HUES48 (cell line): ENCODE measurements at regions not wholly inside any gene's neighbourhood (a gene's known extent, or its start where the extent isn't known, plus 50 kb on each side); places are given as distances from the start of the nearest gene placed in this dataset.
"Not testable (repeated sequence)": the region's sequence is repeated elsewhere in the genome, so short reads cannot be mapped to it uniquely, and the experiment has no call there.

Source experiments
- H3K27ac ChIP-seq: one replicate; pipeline ENCODE4 v1.7.0; 2013; ENCODE audit warnings: low read depth, low read length, inconsistent platforms
- H3K27me3 ChIP-seq: 2 replicates; pipeline ENCODE4 v1.6.1; 2013; ENCODE audit warnings: mild to moderate bottlenecking, low read length; ENCODE audit not compliant: control insufficient read depth, insufficient read depth
- H3K36me3 ChIP-seq: 2 replicates; pipeline ENCODE4 v1.6.1; 2013; ENCODE audit warnings: low read length; ENCODE audit not compliant: control insufficient read depth, insufficient read depth
- H3K4me1 ChIP-seq: 2 replicates; pipeline ENCODE4 v1.6.1; 2013; ENCODE audit warnings: mild to moderate bottlenecking, low read length; ENCODE audit not compliant: control insufficient read depth, insufficient read depth
- H3K4me3 ChIP-seq: 2 replicates; pipeline ENCODE4 v1.5.1; 2013; ENCODE audit warnings: mild to moderate bottlenecking, low read depth, low read length
- H3K9ac ChIP-seq: 2 replicates; pipeline ENCODE4 v1.6.1; 2013; ENCODE audit warnings: mild to moderate bottlenecking, low read depth, low read length, moderate library complexity
- H3K9me3 ChIP-seq: 2 replicates; pipeline ENCODE4 v1.6.1; 2013; ENCODE audit warnings: low read length; ENCODE audit not compliant: control insufficient read depth, insufficient read depth

DNA sequence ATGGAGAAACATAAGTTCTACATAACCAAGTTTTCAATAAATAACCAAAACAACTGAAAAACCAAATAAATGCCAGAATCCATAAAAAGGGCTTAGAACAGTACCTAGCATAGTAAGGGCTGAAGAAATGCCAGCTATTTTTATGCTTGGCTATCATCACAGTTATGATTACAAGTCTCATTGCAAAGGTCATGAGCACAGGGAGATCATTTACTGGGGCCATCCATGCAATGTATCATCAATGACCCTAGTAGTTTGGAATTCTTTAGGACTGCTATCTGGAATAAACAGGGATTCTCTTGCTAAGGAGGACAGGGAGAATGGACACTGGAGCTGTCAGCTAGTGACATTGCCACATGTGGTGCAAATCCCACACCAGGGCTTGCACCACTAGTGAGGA lies 92.5 kb upstream of the NAP1L1 start:
- Histone ChIP-seq H3K27ac (no peak overlapping the region), H3K4me3 (no peak overlapping the region), H3K36me3 (no peaks in the 10 kb centered on the region), H3K9me3 (no peaks in the 10 kb centered on the region), H3K4me1 (no peaks in the 10 kb centered on the region), H3K9ac (no peak overlapping the region), H3K27me3 (no peaks in the 10 kb centered on the region)

DNA sequence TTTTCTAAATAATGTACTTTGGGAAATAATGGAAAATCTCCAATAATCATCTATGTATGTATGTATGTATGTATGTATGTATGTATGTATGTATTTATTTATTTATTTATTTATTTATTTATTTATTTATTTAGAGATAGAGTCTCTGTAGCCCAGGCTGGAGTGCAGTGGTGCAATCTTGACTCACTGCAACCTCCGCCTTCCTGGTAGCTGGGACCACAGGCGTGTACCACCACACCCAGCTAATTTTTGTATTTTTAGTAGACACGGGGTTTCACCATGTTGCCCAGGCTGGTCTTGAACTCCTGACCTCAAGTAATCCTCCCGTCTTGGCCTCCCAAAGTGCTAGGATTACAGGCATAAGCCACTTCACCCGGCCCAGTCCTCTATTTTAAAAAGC lies 91.5 kb upstream of the NAP1L1 start:
- not testable (repeated sequence) for H3K36me3 ChIP-seq, H3K9ac ChIP-seq, H3K4me1 ChIP-seq, H3K9me3 ChIP-seq, H3K27me3 ChIP-seq, H3K27ac ChIP-seq, H3K4me3 ChIP-seq

DNA sequence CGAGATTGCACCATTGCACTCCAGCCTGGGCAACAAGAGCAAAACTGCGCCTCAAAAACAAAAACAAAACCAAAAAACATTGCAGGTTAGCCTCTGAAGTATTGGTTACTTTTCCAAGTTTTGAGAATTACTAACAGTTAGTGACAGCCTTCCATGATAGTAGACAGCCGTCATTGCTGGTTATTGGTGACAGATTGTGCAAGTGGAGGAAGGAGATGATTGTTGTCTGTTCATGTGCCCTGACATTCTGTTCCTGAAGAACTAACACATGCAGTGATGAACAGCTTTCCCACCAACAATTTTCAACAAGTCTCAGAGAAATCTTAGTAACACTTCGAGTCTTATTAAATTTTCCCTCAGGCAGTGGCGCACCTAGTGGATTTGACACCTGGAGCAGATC lies 89.3 kb upstream of the NAP1L1 start:
- Histone ChIP-seq H3K27me3 (no peaks in the 10 kb centered on the region), H3K9ac (no peak overlapping the region), H3K4me1 (no peaks in the 10 kb centered on the region), H3K9me3 (no peaks in the 10 kb centered on the region), H3K4me3 (no peak overlapping the region), H3K36me3 (no peaks in the 10 kb centered on the region), H3K27ac (no peak overlapping the region)

DNA sequence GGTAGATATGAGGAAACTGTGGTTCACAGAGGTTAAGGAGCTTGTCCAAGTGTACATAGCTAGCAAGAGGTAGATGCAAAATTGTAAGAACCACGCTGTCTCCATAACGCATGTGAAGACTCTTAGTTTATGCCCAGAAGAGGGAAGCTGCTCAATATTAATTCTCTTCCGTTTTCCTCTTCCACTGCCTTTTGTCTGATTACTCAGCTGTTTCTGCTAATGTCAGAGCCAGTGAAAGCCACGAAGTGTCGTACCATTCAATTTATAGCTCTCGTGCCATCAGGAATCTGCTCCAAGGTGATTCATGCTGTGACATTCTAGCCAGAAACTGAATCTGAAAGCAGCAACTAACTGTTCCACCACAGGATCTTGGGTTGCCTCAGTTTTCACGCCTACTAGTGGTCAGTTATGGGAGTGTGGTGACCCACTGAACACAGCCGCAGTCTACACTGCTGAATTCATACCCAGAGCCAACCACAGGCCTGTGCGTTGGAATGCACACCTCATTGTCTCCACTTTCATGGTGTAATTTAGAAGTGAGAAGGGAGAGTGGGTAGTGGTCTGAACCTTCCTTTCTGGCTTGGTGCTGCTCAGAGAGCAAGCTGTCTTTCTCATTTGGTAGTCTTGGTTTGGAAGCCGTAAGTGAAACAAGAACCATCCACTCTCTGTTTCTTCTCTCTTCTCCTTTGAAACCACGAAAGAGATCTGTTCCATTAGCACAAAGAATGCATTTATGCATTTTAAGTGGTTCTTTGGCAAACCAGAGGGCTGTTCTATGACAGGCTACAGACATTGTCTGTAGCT lies 74.2 kb upstream of the NAP1L1 start:
- H3K4me1 ChIP-seq, result peaks cover 2% of the 10 kb centered on the region; the same call in 1 of the 2 replicates
- H3K4me3 ChIP-seq, result no peak overlapping the region
- no peaks in the 10 kb centered on the region for H3K9me3 ChIP-seq
- H3K27me3 ChIP-seq, result no peaks in the 10 kb centered on the region
- H3K9ac ChIP-seq, result no peak overlapping the region
- H3K36me3 ChIP-seq, result no peaks in the 10 kb centered on the region
- H3K27ac ChIP-seq, result no peak overlapping the region

DNA sequence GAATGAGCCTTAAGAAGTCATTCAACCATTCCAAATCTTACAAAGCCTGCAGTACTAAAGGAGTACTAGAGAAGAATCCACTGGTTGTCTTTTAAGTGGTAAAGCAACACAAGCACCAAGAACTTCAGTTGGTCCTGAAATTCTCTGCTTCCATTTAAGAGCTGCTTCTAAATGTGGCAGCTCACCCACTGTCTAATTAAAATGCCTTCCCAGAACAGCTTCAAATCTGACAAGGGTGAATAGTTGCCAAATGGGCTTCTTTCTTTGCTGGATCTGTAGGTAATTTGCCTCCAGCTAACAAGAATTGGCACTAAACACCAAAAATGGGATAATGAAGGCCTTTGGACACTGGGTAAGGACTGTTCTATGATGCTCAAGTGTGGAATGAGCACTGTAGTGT lies 72.2 kb upstream of the NAP1L1 start:
- Histone ChIP-seq H3K27ac (no peak overlapping the region), H3K4me1 (peaks cover 2% of the 10 kb centered on the region; the same call in 1 of the 2 replicates), H3K36me3 (no peaks in the 10 kb centered on the region), H3K4me3 (no peak overlapping the region), H3K9me3 (no peaks in the 10 kb centered on the region), H3K27me3 (no peaks in the 10 kb centered on the region), H3K9ac (no peak overlapping the region)

DNA sequence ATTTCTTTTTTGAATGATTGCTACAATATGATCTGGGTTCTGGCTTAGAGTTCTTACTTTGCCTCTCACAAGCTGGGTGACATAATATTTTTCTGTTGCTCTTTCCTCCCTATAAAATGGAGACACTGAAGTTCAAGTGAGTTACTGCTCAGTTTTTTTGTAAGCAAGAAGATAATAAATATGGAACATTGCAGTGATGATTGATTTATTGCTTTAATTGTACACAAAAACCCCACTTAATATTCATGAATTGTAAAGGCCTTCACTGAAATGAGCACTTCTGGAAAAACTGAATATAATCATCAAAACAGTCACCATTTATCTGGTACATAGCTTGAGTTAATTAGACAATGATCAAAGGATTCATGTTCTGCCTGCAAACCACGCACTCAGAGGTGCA lies 71.8 kb upstream of the NAP1L1 start:
- Histone ChIP-seq H3K4me1 (peaks cover 2% of the 10 kb centered on the region; the same call in 1 of the 2 replicates), H3K27ac (no peak overlapping the region), H3K9me3 (no peaks in the 10 kb centered on the region), H3K36me3 (no peaks in the 10 kb centered on the region), H3K27me3 (no peaks in the 10 kb centered on the region), H3K9ac (no peak overlapping the region), H3K4me3 (no peak overlapping the region)

DNA sequence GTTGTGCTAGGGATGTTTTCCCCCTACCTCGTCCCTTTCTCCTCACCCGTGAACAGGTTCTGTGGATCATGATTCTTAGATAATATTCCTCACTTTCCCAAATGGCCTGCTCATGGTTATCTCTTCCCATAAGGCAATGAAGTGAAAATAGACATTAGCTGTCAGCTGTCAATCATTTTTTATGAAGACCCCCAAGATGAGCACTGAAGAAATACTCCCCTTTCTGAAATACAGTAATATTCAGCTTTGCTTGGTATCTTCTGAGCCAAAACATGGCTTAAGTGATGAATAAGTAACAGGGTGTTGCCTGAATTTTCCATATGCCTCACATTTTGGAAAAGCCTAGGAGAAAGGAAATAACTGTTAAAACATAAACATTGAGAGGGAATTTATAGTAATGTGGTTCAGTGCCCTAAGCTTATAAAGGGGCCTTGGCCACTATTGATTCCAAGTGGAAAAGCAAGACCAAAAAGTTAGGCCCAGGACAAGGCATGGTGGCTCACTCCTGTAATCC lies 70.7 kb upstream of the NAP1L1 start:
- Histone ChIP-seq H3K27ac (no peak overlapping the region), H3K36me3 (no peaks in the 10 kb centered on the region), H3K9me3 (no peaks in the 10 kb centered on the region), H3K4me3 (no peak overlapping the region), H3K9ac (no peak overlapping the region), H3K4me1 (peaks cover 2% of the 10 kb centered on the region; the same call in 1 of the 2 replicates), H3K27me3 (no peaks in the 10 kb centered on the region)

DNA sequence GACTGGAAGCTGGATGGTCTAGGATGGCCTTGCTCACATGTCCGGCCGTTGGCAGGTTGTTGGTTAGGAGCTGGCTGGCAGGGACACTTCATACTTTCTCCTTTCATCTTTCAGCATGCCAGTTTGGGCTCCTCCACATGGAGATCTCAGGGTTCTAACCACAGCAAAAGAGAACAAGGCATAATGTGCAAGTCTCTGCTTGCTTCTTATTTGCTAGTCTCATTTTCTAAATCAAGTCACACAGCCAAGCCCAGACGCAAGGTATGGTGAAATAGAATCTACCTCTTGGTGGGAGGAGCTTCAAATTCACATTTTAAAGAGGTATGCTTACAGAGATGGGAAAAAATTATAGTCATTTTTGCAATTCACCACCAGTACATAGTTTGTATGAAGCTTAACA lies 69.1 kb upstream of the NAP1L1 start:
- H3K27ac ChIP-seq, result no peak overlapping the region
- no peaks in the 10 kb centered on the region for H3K36me3 ChIP-seq
- H3K27me3 ChIP-seq, result no peaks in the 10 kb centered on the region
- no peak overlapping the region for H3K9ac ChIP-seq
- no peak overlapping the region for H3K4me3 ChIP-seq
- H3K4me1 ChIP-seq, result no peaks in the 10 kb centered on the region
- no peaks in the 10 kb centered on the region for H3K9me3 ChIP-seq

DNA sequence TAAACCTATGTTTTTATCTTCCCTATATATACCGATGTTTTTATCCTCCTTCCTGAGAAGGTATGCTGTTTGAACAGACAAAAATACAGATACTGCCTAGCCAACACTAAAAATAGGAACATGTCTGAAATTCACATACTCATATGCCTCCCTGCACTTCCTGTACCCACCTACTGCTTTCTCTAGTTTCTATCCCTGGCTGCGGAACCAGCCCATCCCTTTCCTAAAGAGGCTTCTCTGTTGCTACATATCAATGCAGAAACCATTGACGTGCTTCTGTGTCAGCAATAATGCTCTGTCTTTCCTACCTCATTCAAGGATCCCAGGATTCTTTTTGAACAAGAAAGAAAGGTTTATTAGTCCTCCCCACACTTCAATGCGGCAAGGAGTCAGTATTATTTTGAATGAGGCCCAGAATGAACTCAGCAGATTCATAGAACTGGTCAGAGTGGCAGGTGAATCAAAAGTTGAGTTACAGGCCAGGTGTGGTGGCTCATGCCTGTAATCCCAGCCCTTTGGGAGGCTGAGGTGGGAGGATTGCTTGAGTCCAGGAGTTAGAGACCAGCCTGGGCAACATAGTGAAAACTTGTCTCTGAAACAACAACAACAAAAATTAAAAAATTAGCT lies 67.8 kb upstream of the NAP1L1 start:
- no peaks in the 10 kb centered on the region for H3K9me3 ChIP-seq
- no peaks in the 10 kb centered on the region for H3K36me3 ChIP-seq
- no peaks in the 10 kb centered on the region for H3K4me1 ChIP-seq
- H3K9ac ChIP-seq, result no peak overlapping the region
- no peaks in the 10 kb centered on the region for H3K27me3 ChIP-seq
- H3K4me3 ChIP-seq, result no peak overlapping the region
- no peak overlapping the region for H3K27ac ChIP-seq

DNA sequence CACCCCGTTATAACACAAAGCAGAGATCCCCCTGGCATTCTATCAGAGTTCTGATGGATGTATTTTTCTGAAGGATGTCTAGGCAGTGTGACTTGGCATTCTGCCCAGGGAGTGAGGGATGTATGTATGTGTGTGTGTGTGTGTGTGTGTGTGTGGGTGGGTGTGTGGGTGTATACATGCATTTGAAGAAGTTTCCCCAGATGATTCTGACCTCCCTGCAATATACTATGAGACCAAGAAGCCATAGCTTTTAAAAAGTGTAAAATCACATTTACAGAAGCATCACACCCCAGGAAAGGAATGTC lies 59.7 kb upstream of the NAP1L1 start:
- H3K4me3 ChIP-seq, result no peak overlapping the region
- H3K9ac ChIP-seq, result no peak overlapping the region
- no peaks in the 10 kb centered on the region for H3K4me1 ChIP-seq
- H3K9me3 ChIP-seq, result no peaks in the 10 kb centered on the region
- no peaks in the 10 kb centered on the region for H3K36me3 ChIP-seq
- H3K27me3 ChIP-seq, result no peaks in the 10 kb centered on the region
- no peak overlapping the region for H3K27ac ChIP-seq

DNA sequence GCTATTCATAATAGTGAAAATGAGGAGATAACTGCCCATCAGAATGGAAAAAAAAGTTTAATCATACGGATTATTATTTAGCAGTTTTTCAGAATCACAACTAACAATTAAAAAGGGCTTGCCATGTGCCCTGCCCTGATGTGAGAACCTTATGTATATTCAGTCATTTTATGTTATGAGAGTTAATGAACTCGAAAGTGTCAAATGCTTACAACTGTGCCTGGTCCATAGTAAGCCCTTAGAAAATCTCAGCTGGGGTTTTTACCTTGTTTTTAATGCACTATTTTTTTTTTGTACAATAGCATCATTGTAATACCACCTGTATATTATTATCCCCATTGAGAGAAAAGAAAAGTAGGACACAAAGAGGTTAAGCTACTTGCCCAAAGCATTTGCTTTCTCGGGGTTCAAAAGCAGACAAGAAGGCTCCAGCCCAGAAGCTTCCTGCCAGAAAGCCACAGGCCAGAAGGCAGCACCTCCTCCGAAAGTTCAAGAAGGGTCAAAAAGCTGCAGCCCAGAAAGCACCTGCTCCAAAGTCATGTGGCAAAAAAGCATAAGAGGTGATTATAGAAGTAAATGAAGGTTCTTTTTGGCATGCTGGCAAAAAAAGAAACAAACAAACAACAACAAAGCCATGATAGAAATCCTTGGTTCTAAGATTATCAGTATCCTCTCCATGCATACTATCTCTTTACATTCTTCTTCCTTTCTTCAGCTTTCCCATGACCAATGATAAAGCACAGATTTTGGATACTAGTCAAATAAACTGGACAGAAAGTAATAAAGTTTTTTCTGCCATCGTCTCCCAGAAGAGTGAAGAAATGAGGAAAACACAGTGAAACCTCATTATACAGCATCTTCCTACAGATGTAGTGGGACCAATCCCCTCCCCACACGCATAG lies 59.1 kb upstream of the NAP1L1 start:
- Histone ChIP-seq H3K36me3 (no peaks in the 10 kb centered on the region), H3K27ac (no peak overlapping the region), H3K9me3 (no peaks in the 10 kb centered on the region), H3K4me3 (no peak overlapping the region), H3K27me3 (no peaks in the 10 kb centered on the region), H3K4me1 (no peaks in the 10 kb centered on the region), H3K9ac (no peak overlapping the region)
